Left ventricle myocardium inferior (tissue), 1 donor: ENCODE measurements at regions not wholly inside any gene's neighbourhood (a gene's known extent, or its start where the extent isn't known, plus 50 kb on each side); places are given as distances from the start of the nearest gene placed in this dataset.

Source experiments
- DNase-seq: peaks from one replicate; pipeline ENCODE4 v3.0.0-alpha.2; 2020
- H3K27ac ChIP-seq: fragments of 200-600 bp; replicated peaks from 2 replicates; pipeline ENCODE4 v1.8.0; 2021
- H3K27me3 ChIP-seq: fragments of 200-600 bp; 2 replicates; pipeline ENCODE4 v1.8.0; 2021; ENCODE audit warnings: low read depth
- H3K36me3 ChIP-seq: fragments of 200-600 bp; 2 replicates; pipeline ENCODE4 v1.8.0; 2021
- H3K4me1 ChIP-seq: fragments of 200-600 bp; 2 replicates; pipeline ENCODE4 v1.8.0; 2021
- H3K4me3 ChIP-seq: fragments of 200-600 bp; 2 replicates; pipeline ENCODE4 v1.8.0; 2021; ENCODE audit warnings: mild to moderate bottlenecking, moderate library complexity
- H3K9me3 ChIP-seq: fragments of 200-600 bp; replicated peaks from 2 replicates; pipeline ENCODE4 v1.8.0; 2021
- CTCF ChIP-seq: fragments of 200-600 bp; IDR thresholded peaks from 2 replicates; pipeline ENCODE4 v1.8.0; 2021; ENCODE audit warnings: antibody characterized with exemption, mild to moderate bottlenecking, borderline replicate concordance
- intact Hi-C: fragments of 100-400 bp; cut with micrococcal nuclease; formaldehyde crosslinking; loops from one replicate; pipeline ENCODE4 v1.11.0; 2022
- donor health status: DM: no; HTN: yes; CAD: no; lungs with severe emphysema.

GRCh38 chr1:95562230-95562629, 328.2 kb downstream of the RWDD3 start:
- intact Hi-C loops, result no loop called here
- Histone ChIP-seq H3K27ac (no peak overlapping the region), H3K4me1 (no peaks in the 10 kb centered on the region), H3K27me3 (no peaks in the 10 kb centered on the region), H3K36me3 (no peaks in the 10 kb centered on the region), H3K4me3 (no peak overlapping the region), H3K9me3 (peaks cover 16% of the 10 kb centered on the region)
- DNase-seq, result no peak
- TF ChIP-seq CTCF, result no peak

GRCh38 chr1:95572002-95572401, 338.0 kb downstream of the RWDD3 start:
- H3K27ac ChIP-seq, result no peak overlapping the region
- no peak for TF ChIP-seq CTCF
- intact Hi-C loops, result no loop called here
- no peaks in the 10 kb centered on the region for H3K9me3 ChIP-seq
- no peak overlapping the region for H3K4me3 ChIP-seq
- no peaks in the 10 kb centered on the region for H3K36me3 ChIP-seq
- no peak for DNase-seq
- H3K4me1 ChIP-seq, result no peaks in the 10 kb centered on the region
- H3K27me3 ChIP-seq, result no peaks in the 10 kb centered on the region

- Histone ChIP-seq H3K27ac (no peak overlapping the region), H3K27me3 (no peaks in the 10 kb centered on the region), H3K4me1 (no peaks in the 10 kb centered on the region), H3K9me3 (no peaks in the 10 kb centered on the region), H3K4me3 (no peak overlapping the region), H3K36me3 (no peaks in the 10 kb centered on the region)
- DNase-seq, result no peak
- TF ChIP-seq CTCF, result no peak
- intact Hi-C loops, result no loop called here
Observed at GRCh38 chr1:95572962-95573361, 339.0 kb downstream of the RWDD3 start.

- Histone ChIP-seq H3K27ac (no peak overlapping the region), H3K4me3 (no peak overlapping the region), H3K27me3 (no peaks in the 10 kb centered on the region), H3K36me3 (no peaks in the 10 kb centered on the region), H3K9me3 (no peaks in the 10 kb centered on the region), H3K4me1 (no peaks in the 10 kb centered on the region)
- no peak for DNase-seq
- intact Hi-C loops, result no loop called here
- no peak for TF ChIP-seq CTCF
Observed at GRCh38 chr1:95575291-95575690, 341.3 kb downstream of the RWDD3 start.

GRCh38 chr1:95578462-95578861, 344.5 kb downstream of the RWDD3 start:
- Histone ChIP-seq H3K9me3 (no peaks in the 10 kb centered on the region), H3K27ac (no peak overlapping the region), H3K36me3 (no peaks in the 10 kb centered on the region), H3K27me3 (no peaks in the 10 kb centered on the region), H3K4me1 (no peaks in the 10 kb centered on the region), H3K4me3 (no peak overlapping the region)
- intact Hi-C loops, result no loop called here
- DNase-seq, result no peak
- TF ChIP-seq CTCF, result no peak

GRCh38 chr1:95582191-95582590, 348.2 kb downstream of the RWDD3 start:
- H3K4me3 ChIP-seq, result no peak overlapping the region
- H3K36me3 ChIP-seq, result no peaks in the 10 kb centered on the region
- no peaks in the 10 kb centered on the region for H3K4me1 ChIP-seq
- intact Hi-C loops, result no loop called here
- DNase-seq, result no peak
- TF ChIP-seq CTCF, result no peak
- no peaks in the 10 kb centered on the region for H3K9me3 ChIP-seq
- H3K27ac ChIP-seq, result no peak overlapping the region
- H3K27me3 ChIP-seq, result no peaks in the 10 kb centered on the region
